BLaER1 treated with 17β-estradiol and CSF1 and Interleukin-3, amounts not matched to agents 10 nM and 100 nM (cell line): ENCODE measurements at regions not wholly inside any gene's neighbourhood (a gene's known extent, or its start where the extent isn't known, plus 50 kb on each side); places are given as distances from the start of the nearest gene placed in this dataset.
"Not testable (repeated sequence)": the region's sequence is repeated elsewhere in the genome, so short reads cannot be mapped to it uniquely, and the experiment has no call there.

Source experiments
- H3K27ac ChIP-seq, 11 experiments: shearing (Covaris generic); formaldehyde crosslinking; 2 replicates each; pipeline ENCODE4 v1.8.1; 2022
- H3K27me3 ChIP-seq, 11 experiments: shearing (Covaris generic); formaldehyde crosslinking; 2 replicates each; pipeline ENCODE4 v1.8.1; 2022
- H3K36me3 ChIP-seq, 11 experiments: shearing (Covaris generic); formaldehyde crosslinking; 2 replicates each; pipeline ENCODE4 v1.8.1; 2022
- H3K4me1 ChIP-seq, 10 experiments: shearing (Covaris generic); formaldehyde crosslinking; 2 replicates each; pipeline ENCODE4 v1.8.1; 2022
- H3K4me2 ChIP-seq, 11 experiments: shearing (Covaris generic); formaldehyde crosslinking; 2 replicates each; pipeline ENCODE4 v1.8.1; 2022
- H3K4me3 ChIP-seq, 10 experiments: shearing (Covaris generic); formaldehyde crosslinking; 2 replicates each; pipeline ENCODE4 v1.8.1; 2022
- H3K9ac ChIP-seq, 11 experiments: shearing (Covaris generic); formaldehyde crosslinking; 2 replicates each; pipeline ENCODE4 v1.8.1; 2022
- H3K9me3 ChIP-seq, 11 experiments: shearing (Covaris generic); formaldehyde crosslinking; replicated peaks in 1 of 11; 2 replicates each; pipeline ENCODE4 v1.8.1; 2022
- H4K20me1 ChIP-seq, 11 experiments: shearing (Covaris generic); formaldehyde crosslinking; 2 replicates each; pipeline ENCODE4 v1.8.1; 2022
- Cebpa-rat ChIP-seq, 11 experiments: shearing (Covaris generic); IDR thresholded peaks; 2 replicates each; pipeline ENCODE4 v1.8.1; 2022

DNA sequence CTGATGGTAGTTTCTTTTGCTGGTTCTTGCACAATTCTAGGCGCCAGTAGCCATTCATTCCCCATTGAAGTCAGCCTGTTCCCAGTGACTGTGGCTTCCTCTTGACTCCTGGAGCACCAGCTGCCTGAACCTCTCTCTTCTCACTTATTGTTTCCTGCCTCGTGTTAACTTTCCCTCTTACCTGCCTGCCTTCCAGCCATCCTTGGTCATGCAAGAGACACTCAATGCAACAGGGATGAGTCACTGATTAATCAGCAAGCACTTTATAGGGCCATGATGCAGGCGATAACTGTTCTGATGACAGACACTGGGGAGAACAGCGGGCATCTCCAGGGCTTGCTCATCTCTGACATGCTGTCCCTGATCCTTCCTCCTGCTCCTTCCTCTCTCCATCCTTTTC, 122.0 kb downstream of the PLCE1 start:
- H3K9me3 ChIP-seq: peaks cover 0 to 9% (median 5%) of the 10 kb centered on the region in 11 experiments; a peak in 4 of 22 replicates
- TF ChIP-seq Cebpa-rat (IDR thresholded peaks at IDR 0.05): no peak
- no peaks in the 10 kb centered on the region for H3K4me1 ChIP-seq
- H3K27me3 ChIP-seq: no peaks in the 10 kb centered on the region
- H3K4me2 ChIP-seq: no peak overlapping the region
- no peaks in the 10 kb centered on the region for H4K20me1 ChIP-seq
- H3K27ac ChIP-seq: no peak overlapping the region
- H3K9ac ChIP-seq: no peak overlapping the region
- no peaks in the 10 kb centered on the region for H3K36me3 ChIP-seq
- no peak overlapping the region for H3K4me3 ChIP-seq

DNA sequence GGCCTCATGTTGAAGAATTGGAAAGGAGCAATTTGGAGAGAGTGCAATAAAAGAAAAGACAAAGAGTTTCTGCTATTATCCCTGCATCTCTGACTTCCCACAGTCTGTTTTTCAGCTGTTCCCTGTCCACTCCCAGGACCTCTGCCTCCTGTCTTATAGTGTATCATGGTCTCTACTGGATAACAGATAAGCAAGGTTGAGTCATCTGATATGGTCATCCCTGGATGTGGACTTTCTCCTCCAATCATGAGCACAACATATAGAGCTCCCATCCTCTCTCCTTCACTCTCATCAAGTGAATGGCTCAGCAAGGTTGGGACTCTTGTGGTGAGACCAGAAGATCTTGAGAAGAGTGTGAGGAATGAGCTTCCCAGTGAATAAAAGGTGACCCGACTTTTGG, 123.1 kb downstream of the PLCE1 start:
- peaks cover 0 to 9% (median 5%) of the 10 kb centered on the region in 11 experiments; a peak in 4 of 22 replicates for H3K9me3 ChIP-seq
- no peaks in the 10 kb centered on the region for H3K27me3 ChIP-seq
- no peaks in the 10 kb centered on the region for H3K36me3 ChIP-seq
- no peak overlapping the region for H3K9ac ChIP-seq
- no peaks in the 10 kb centered on the region for H3K4me1 ChIP-seq
- no peaks in the 10 kb centered on the region for H4K20me1 ChIP-seq
- no peak for TF ChIP-seq Cebpa-rat (IDR thresholded peaks at IDR 0.05)
- H3K4me3 ChIP-seq: no peak overlapping the region
- H3K4me2 ChIP-seq: no peak overlapping the region
- no peak overlapping the region for H3K27ac ChIP-seq

DNA sequence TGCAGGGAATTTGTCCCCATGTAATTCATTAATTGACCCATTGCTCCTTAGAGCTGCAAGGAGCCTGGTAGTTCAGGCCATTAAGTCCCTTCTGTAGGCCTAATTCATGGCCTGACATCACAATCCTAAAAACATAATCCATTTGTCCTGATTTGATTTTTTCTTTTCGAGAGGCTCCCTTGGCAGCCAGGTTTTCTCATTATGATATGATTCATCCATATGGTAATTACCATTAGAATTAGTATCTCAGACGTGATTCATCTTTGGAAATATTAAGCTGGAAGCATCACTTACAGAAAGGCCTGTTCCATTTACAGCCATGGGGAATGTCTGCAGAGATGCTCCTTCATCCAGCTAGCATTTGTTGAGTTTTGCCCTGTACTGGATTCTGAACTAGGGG, 128.5 kb downstream of the PLCE1 start:
- Histone ChIP-seq H3K4me1 (no peaks in the 10 kb centered on the region), H3K9me3 (peaks cover 0 to 9% (median 5%) of the 10 kb centered on the region in 11 experiments; a peak in 3 of 22 replicates), H3K27ac (no peak overlapping the region), H3K36me3 (no peaks in the 10 kb centered on the region), H3K9ac (no peak overlapping the region), H4K20me1 (no peaks in the 10 kb centered on the region), H3K27me3 (no peaks in the 10 kb centered on the region), H3K4me3 (no peak overlapping the region), H3K4me2 (no peak overlapping the region)
- no peak for TF ChIP-seq Cebpa-rat (IDR thresholded peaks at IDR 0.05)

DNA sequence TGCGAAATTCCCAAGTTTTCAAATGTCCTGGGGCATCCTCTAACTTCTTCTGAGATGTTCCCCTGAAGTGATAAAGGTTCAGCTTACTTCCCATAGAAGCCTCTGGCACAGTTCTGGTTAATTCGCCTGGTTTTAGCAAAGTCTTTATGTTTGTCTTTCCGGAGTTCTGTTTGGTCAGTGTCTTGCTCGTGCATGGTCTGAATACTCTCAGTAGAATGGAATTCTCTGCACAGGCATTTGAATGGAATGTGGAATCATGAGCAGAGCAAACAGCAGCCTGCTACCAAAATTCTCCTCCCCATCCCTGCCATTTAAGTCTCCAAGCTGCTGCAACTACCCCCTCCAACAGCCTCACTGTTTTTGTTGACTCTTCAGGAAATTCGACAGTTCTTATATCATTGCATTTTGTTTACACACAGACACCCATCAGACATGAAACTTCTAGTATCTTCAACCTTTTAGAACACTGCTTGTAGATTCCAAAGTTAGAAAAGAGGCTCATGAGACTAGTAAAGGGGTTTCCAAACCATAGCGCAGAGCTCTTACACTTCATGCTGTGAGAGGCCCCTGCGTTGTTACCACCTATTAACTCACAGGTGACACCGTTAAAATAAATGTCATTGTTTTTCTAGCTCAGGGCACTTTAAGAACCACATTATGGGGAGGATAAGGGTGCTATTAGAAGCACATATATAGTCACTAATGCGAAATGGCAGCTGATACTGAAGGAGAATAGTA, 129.7 kb downstream of the PLCE1 start:
- H3K9me3 ChIP-seq: peaks cover 0 to 5% (median 2%) of the 10 kb centered on the region in 11 experiments; a peak in 3 of 22 replicates
- H3K4me2 ChIP-seq: no peak overlapping the region
- H3K9ac ChIP-seq: no peak overlapping the region
- H4K20me1 ChIP-seq: no peaks in the 10 kb centered on the region
- no peak for TF ChIP-seq Cebpa-rat (IDR thresholded peaks at IDR 0.05)
- H3K4me3 ChIP-seq: no peak overlapping the region
- no peaks in the 10 kb centered on the region for H3K36me3 ChIP-seq
- H3K27me3 ChIP-seq: no peaks in the 10 kb centered on the region
- H3K27ac ChIP-seq: no peak overlapping the region
- H3K4me1 ChIP-seq: no peaks in the 10 kb centered on the region

DNA sequence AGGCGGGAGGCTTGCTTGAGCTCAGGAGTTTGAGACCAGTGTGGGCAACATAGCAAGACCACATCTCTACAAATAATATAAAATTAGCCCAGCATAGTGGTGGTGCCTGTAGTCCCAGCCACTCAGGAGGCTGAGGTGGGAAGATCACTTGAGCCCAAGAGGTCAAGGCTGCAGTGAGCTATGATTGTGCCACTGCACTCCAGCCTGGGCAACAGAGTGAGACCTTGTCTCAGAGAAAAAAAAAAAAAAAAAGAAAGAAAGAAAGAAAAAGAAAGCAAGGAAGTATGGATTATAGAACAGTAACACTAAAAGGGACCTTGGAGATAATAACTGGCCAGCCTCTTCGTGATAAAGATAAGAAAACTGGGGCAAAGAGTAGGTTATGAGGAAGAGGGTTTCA, 130.4 kb downstream of the PLCE1 start:
- not testable (repeated sequence) for H3K27ac ChIP-seq, H3K36me3 ChIP-seq, H3K9me3 ChIP-seq, H3K4me3 ChIP-seq, H4K20me1 ChIP-seq, H3K27me3 ChIP-seq, H3K4me1 ChIP-seq, H3K4me2 ChIP-seq, H3K9ac ChIP-seq

DNA sequence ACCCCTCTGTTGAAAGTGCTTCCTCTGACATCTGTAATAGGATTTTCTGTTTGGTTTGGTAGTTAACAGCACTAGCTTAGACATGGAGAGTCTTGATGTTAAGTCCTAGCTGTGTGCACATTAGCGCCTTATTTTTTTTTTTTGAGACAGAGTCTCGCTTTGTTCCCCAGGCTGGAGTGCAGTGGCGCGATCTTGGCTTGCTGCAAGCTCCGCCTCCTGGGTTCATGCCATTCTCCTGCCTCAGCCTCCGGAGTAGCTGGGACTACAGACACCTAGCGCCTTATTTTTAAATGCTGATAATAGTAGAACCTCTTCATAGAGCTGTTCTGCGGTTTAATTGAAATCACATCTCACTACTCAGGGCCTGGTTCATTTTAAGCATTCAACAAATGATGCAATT, 131.5 kb downstream of the PLCE1 start:
- H3K4me3 ChIP-seq, H3K36me3 ChIP-seq, H3K27me3 ChIP-seq, H3K9ac ChIP-seq, H3K27ac ChIP-seq, H4K20me1 ChIP-seq, H3K4me1 ChIP-seq, H3K4me2 ChIP-seq, H3K9me3 ChIP-seq: not testable (repeated sequence)

DNA sequence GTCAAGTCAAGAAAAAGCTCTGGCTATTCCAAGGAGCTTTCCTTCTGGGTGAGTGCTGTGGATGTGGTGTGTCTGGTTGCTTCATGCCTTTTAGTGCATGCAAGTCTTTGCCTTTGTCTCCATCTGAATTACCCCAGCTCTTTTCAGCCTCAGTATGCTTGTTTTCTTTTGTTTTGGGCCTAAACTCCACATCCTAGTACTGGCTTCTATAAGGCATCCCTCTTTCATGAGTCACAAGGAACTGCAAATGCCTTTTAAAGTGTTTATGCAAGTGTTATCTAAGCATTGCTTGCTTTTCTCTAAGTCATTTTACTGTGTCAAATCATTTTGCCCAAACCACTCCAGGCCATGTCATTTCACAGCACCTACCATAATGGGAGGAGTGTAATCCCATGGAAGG, 132.1 kb downstream of the PLCE1 start:
- Histone ChIP-seq H3K36me3 (no peaks in the 10 kb centered on the region), H3K4me2 (no peak overlapping the region), H4K20me1 (no peaks in the 10 kb centered on the region), H3K4me3 (no peak overlapping the region), H3K4me1 (no peaks in the 10 kb centered on the region), H3K9me3 (no peaks in the 10 kb centered on the region), H3K9ac (no peak overlapping the region), H3K27ac (no peak overlapping the region), H3K27me3 (no peaks in the 10 kb centered on the region)
- no peak for TF ChIP-seq Cebpa-rat (IDR thresholded peaks at IDR 0.05)

DNA sequence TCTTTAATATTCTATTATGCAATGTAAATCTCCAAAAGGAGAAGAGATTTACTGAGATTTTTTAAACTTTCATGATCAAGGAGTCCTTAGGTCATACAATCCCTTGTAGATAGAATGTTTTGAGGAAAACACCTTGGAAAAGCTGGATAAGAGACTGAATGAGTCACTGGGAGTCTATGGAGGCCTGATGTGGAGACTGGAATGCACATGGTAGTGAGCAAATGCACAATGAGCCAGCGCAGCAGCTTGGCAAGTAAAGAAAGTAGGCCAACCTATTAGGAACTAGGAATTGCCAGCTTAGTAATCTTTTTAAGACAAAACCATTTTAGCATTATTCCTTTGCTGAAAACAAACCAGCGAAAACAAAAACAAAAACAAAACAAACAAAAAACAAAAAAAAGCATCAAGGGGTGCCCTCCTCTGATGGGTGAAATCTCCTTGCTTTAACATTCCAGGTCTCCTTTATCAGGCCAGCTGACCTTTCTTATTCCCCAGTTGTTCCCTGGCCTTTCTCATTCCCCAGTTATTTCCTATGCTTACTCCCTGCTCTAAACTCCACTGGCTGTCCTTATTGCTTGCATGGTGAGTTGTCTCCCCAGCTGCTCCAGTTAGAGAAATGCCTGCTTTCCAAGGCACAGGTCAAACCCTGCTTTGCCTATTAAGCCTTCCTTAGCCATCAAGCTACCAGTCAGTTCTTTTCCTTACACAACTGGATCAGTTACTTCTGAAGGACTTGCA, 135.8 kb downstream of the PLCE1 start:
- TF ChIP-seq Cebpa-rat (IDR thresholded peaks at IDR 0.05): no peak
- no peaks in the 10 kb centered on the region for H3K36me3 ChIP-seq
- no peaks in the 10 kb centered on the region for H3K4me1 ChIP-seq
- no peak overlapping the region for H3K9ac ChIP-seq
- H3K4me2 ChIP-seq: no peak overlapping the region
- no peaks in the 10 kb centered on the region for H3K27me3 ChIP-seq
- no peaks in the 10 kb centered on the region for H3K9me3 ChIP-seq
- H3K27ac ChIP-seq: no peak overlapping the region
- H4K20me1 ChIP-seq: no peaks in the 10 kb centered on the region
- H3K4me3 ChIP-seq: no peak overlapping the region

DNA sequence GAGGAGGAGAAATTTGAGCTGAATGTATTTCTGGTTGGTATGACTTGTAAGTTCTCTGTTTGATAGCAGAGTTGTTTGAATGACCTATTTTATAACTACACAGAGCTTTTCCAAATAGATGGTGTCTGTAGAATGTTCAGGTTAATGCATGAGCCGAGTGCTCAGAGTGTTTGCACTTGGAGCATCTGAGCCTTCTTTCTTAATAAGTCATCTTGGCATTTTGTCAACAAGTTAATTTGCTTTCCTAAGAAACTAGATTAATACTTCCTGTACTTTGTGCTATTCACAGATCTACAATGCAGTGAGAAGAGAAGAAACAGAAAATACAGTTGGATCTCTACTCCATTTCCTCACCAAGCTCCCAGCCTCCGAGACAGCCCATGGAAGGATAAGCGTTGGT, 138.2 kb downstream of the PLCE1 start:
- Histone ChIP-seq H3K4me1 (no peaks in the 10 kb centered on the region), H3K9me3 (no peaks in the 10 kb centered on the region), H3K36me3 (no peaks in the 10 kb centered on the region), H3K9ac (no peak overlapping the region), H3K4me2 (no peak overlapping the region), H3K27ac (no peak overlapping the region), H3K27me3 (no peaks in the 10 kb centered on the region), H3K4me3 (no peak overlapping the region), H4K20me1 (no peaks in the 10 kb centered on the region)
- no peak for TF ChIP-seq Cebpa-rat (IDR thresholded peaks at IDR 0.05)

DNA sequence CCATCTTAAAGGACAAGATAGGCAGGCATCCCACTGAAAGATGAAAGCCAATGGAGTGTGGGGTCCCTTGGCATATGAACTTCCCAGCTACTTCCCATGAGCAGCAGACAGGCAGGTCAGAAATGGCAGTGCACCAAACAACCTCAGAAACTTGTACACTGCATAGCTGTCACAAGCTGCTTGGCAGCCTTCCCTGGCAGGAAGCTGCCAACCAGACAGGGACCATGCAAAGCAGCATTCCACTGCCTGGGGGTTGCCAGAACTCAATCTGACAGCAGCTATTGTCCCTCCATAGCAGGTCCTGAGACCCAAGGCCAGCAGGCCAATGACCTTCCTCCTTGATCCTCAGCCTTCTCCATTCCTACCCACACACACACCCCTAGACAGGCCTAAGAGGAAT, 139.5 kb downstream of the PLCE1 start:
- no peak for TF ChIP-seq Cebpa-rat (IDR thresholded peaks at IDR 0.05)
- Histone ChIP-seq H3K4me2 (no peak overlapping the region), H3K9me3 (no peaks in the 10 kb centered on the region), H4K20me1 (no peaks in the 10 kb centered on the region), H3K9ac (no peak overlapping the region), H3K4me3 (no peak overlapping the region), H3K27ac (no peak overlapping the region), H3K4me1 (no peaks in the 10 kb centered on the region), H3K27me3 (no peaks in the 10 kb centered on the region), H3K36me3 (no peaks in the 10 kb centered on the region)
